Fibroblast of the aortic adventitia (primary cell): ENCODE measurements at regions not wholly inside any gene's neighbourhood (a gene's known extent, or its start where the extent isn't known, plus 50 kb on each side); places are given as distances from the start of the nearest gene placed in this dataset.
A peak's percentile ranks its signal among the peaks of the same experiment; 100 is the strongest.

Experiments
- DNase-seq: peaks from one replicate; pipeline ENCODE4 v3.0.0-alpha.2; 2010; ENCODE audit warnings: low read depth
- H3K4me3 ChIP-seq: 2 replicates; pipeline ENCODE4 v1.5.1; 2011; ENCODE audit warnings: low read depth, mild to moderate bottlenecking, control low read depth, low read length, moderate library complexity
- CTCF ChIP-seq: IDR thresholded peaks from 2 replicates; pipeline ENCODE4 v1.5.1; 2011; ENCODE audit warnings: mild to moderate bottlenecking, low read length, control low read depth, inconsistent platforms; ENCODE audit not compliant: insufficient read depth

- peak; percentile 15 for DNase-seq
- no peak overlapping the region for H3K4me3 ChIP-seq
- no peak for TF ChIP-seq CTCF
These were observed 75.6 kb upstream of the KL start for GRCh38 chr13:32940601-32941000.

GRCh38 chr13:32941368-32941767 lies 74.9 kb upstream of the KL start:
- DNase-seq, result no peak
- no peak for TF ChIP-seq CTCF
- H3K4me3 ChIP-seq, result no peak overlapping the region

- no peak overlapping the region for H3K4me3 ChIP-seq
- no peak for DNase-seq
- TF ChIP-seq CTCF, result no peak
These were observed 69.7 kb upstream of the KL start for GRCh38 chr13:32946558-32946957.

GRCh38 chr13:32947411-32948276 lies 68.6 kb upstream of the KL start:
- no peak overlapping the region for H3K4me3 ChIP-seq
- no peak for TF ChIP-seq CTCF
- DNase-seq, result no peak

GRCh38 chr13:32949820-32950219 lies 66.4 kb upstream of the KL start:
- no peak for DNase-seq
- TF ChIP-seq CTCF, result no peak
- H3K4me3 ChIP-seq, result no peak overlapping the region

GRCh38 chr13:32951580-32951979 lies 64.6 kb upstream of the KL start:
- TF ChIP-seq CTCF, result no peak
- no peak overlapping the region for H3K4me3 ChIP-seq
- no peak for DNase-seq
